PC-9 (cell line): ENCODE measurements at regions not wholly inside any gene's neighbourhood (a gene's known extent, or its start where the extent isn't known, plus 50 kb on each side); places are given as distances from the start of the nearest gene placed in this dataset.

Experiments used
- BruUV-seq: library from RNA; stranded (reverse); fragments of 400-500 nt; replicated peaks from 2 replicates; lab custom pipeline; 2021; lab: Mats Ljungman, UMichigan
- CTCF ChIA-PET: fragments of 300-600 bp; sonication (Branson Sonifier 250); formaldehyde crosslinking; loops from one replicate; lab custom pipeline; 2022; ENCODE audit warnings: antibody characterized with exemption; lab: Charles Lee
- POLR2A ChIA-PET: fragments of 300-600 bp; sonication (Branson Sonifier 250); formaldehyde crosslinking; loops from one replicate; lab custom pipeline; 2022; ENCODE audit warnings: antibody characterized with exemption; ENCODE audit not compliant: unreplicated experiment; lab: Charles Lee
- DNase-seq, 2 experiments: peaks; one replicate each; pipeline versions ENCODE4 v3.0.0 to v3.0.0-alpha.2; 2015 to 2022; ENCODE audit warnings: mixed read lengths in 1 of 2
- H2AFZ ChIP-seq: fragments of 200-600 bp; sonication (generic); 2 replicates; pipeline ENCODE4 v1.8.1; 2017; ENCODE audit warnings: antibody characterized with exemption
- H3F3A ChIP-seq: fragments of 200-600 bp; sonication (generic); 2 replicates; pipeline ENCODE4 v1.8.1; 2017; ENCODE audit warnings: antibody characterized with exemption, mild to moderate bottlenecking, low read depth; ENCODE audit not compliant: insufficient read depth
- H3K27ac ChIP-seq: fragments of 200-600 bp; sonication (generic); 2 replicates; pipeline ENCODE4 v1.6.1; 2016; ENCODE audit warnings: mixed run types
- H3K27me3 ChIP-seq: fragments of 200-600 bp; sonication (generic); 2 replicates; pipeline ENCODE4 v1.6.1; 2016; ENCODE audit warnings: low read depth, mixed run types; ENCODE audit not compliant: insufficient read depth
- H3K36me3 ChIP-seq: fragments of 200-600 bp; sonication (generic); 2 replicates; pipeline ENCODE4 v1.6.1; 2016; ENCODE audit warnings: low read depth, mixed run types
- H3K4me1 ChIP-seq: fragments of 200-600 bp; sonication (generic); replicated peaks from 2 replicates; pipeline ENCODE4 v1.6.1; 2016; ENCODE audit warnings: mixed run types; ENCODE audit not compliant: insufficient read depth
- H3K4me2 ChIP-seq: fragments of 200-600 bp; sonication (generic); 2 replicates; pipeline ENCODE4 v1.6.1; 2017; ENCODE audit warnings: mixed run types
- H3K4me3 ChIP-seq: fragments of 200-600 bp; sonication (generic); 2 replicates; pipeline ENCODE4 v1.6.1; 2016; ENCODE audit warnings: mixed run types
- H3K79me2 ChIP-seq: fragments of 200-600 bp; sonication (generic); 2 replicates; pipeline ENCODE4 v1.6.1; 2017; ENCODE audit warnings: low read depth, mixed run types
- H3K9me2 ChIP-seq: fragments of 200-600 bp; sonication (generic); 2 replicates; pipeline ENCODE4 v1.8.1; 2017; ENCODE audit warnings: mild to moderate bottlenecking; ENCODE audit not compliant: insufficient read depth
- H3K9me3 ChIP-seq: fragments of 200-600 bp; sonication (generic); 2 replicates; pipeline ENCODE4 v1.8.1; 2016; ENCODE audit warnings: low read depth; ENCODE audit not compliant: insufficient read depth
- H4K20me1 ChIP-seq: fragments of 200-600 bp; sonication (generic); 2 replicates; pipeline ENCODE4 v1.8.1; 2017; ENCODE audit not compliant: insufficient read depth
- CTCF ChIP-seq: fragments of 200-600 bp; sonication (generic); conservative IDR thresholded peaks from 2 replicates; pipeline ENCODE4 v1.6.1; 2017; ENCODE audit warnings: mixed run types, antibody characterized with exemption, mild to moderate bottlenecking, moderate library complexity
- EZH2 ChIP-seq: fragments of 200-600 bp; sonication (generic); IDR thresholded peaks from 2 replicates; pipeline ENCODE4 v1.8.0; 2017; ENCODE audit warnings: antibody characterized with exemption, low read depth
- intact Hi-C: fragments of 100-400 bp; cut with micrococcal nuclease; formaldehyde crosslinking; loops from one replicate; pipeline ENCODE4 v1.10.0; 2022; ENCODE audit not compliant: unreplicated experiment

- H3K36me3 ChIP-seq = no peaks in the 10 kb centered on the region
- H3K4me2 ChIP-seq = no peak overlapping the region
- TF ChIP-seq EZH2 = no peak
- TF ChIP-seq CTCF = no peak
- CTCF ChIA-PET = no interaction called here
- no peak overlapping the region for H2AFZ ChIP-seq
- no peaks in the 10 kb centered on the region for H3K9me3 ChIP-seq
- H4K20me1 ChIP-seq = no peaks in the 10 kb centered on the region
- no peaks in the 10 kb centered on the region for H3K79me2 ChIP-seq
- H3F3A ChIP-seq = no peaks in the 10 kb centered on the region
- intact Hi-C loops = no loop called here
- no TSS peak for BruUV-seq
- no peaks in the 10 kb centered on the region for H3K9me2 ChIP-seq
- POLR2A ChIA-PET = interaction anchor here (0.6 kb wide), 1 partner anchor 1959 kb away, joined by 7 read pairs; no protein-coding TSS in a partner anchor
- DNase-seq = no peak
- no peak overlapping the region for H3K27ac ChIP-seq
- H3K4me3 ChIP-seq = no peak overlapping the region
- no peaks in the 10 kb centered on the region for H3K27me3 ChIP-seq
- H3K4me1 ChIP-seq = no peaks in the 10 kb centered on the region
These were observed 542.6 kb downstream of the ZEB2 start for GRCh38 chr2:143977356-143977755.

GRCh38 chr2:143975216-143975615, 544.7 kb downstream of the ZEB2 start:
- intact Hi-C loops = no loop called here
- Histone ChIP-seq H3F3A (no peaks in the 10 kb centered on the region), H3K36me3 (no peaks in the 10 kb centered on the region), H3K79me2 (no peaks in the 10 kb centered on the region), H3K4me2 (no peak overlapping the region), H2AFZ (no peak overlapping the region), H3K9me2 (no peaks in the 10 kb centered on the region), H4K20me1 (no peaks in the 10 kb centered on the region), H3K27ac (no peak overlapping the region), H3K4me3 (no peak overlapping the region), H3K9me3 (no peaks in the 10 kb centered on the region), H3K4me1 (no peaks in the 10 kb centered on the region), H3K27me3 (no peaks in the 10 kb centered on the region)
- TF ChIP-seq EZH2 (no peak), CTCF (no peak)
- no TSS peak for BruUV-seq
- no peak for DNase-seq
- ChIA-PET POLR2A (no interaction called here), CTCF (no interaction called here)

GRCh38 chr2:143974262-143974661, 545.7 kb downstream of the ZEB2 start:
- DNase-seq = no peak
- no TSS peak for BruUV-seq
- Histone ChIP-seq H3K27me3 (no peaks in the 10 kb centered on the region), H2AFZ (no peak overlapping the region), H4K20me1 (no peaks in the 10 kb centered on the region), H3K4me1 (no peaks in the 10 kb centered on the region), H3K79me2 (no peaks in the 10 kb centered on the region), H3K4me2 (no peak overlapping the region), H3F3A (no peaks in the 10 kb centered on the region), H3K9me2 (no peaks in the 10 kb centered on the region), H3K9me3 (no peaks in the 10 kb centered on the region), H3K36me3 (no peaks in the 10 kb centered on the region), H3K4me3 (no peak overlapping the region), H3K27ac (no peak overlapping the region)
- TF ChIP-seq CTCF = no peak
- no peak for TF ChIP-seq EZH2
- ChIA-PET CTCF (no interaction called here), POLR2A (no interaction called here)
- intact Hi-C loops = no loop called here
